Heart left ventricle (tissue), 16 donors: ENCODE measurements at regions not wholly inside any gene's neighbourhood (a gene's known extent, or its start where the extent isn't known, plus 50 kb on each side); places are given as distances from the start of the nearest gene placed in this dataset.

ENCODE experiments used
- ATAC-seq, 4 donors: fragments of 200-7000 bp; cut with Tn5 transposase; one replicate each; pipeline ENCODE4 v1.9.1; 2020 to 2022; ENCODE audit warnings: moderate library complexity in 4 of 4, mild to moderate bottlenecking in 3 of 4, moderate number of reproducible peaks in 1 of 4
- DNase-seq, 5 donors: peaks; one replicate each; pipeline ENCODE4 v3.0.0-alpha.2; 2020
- H3K27ac ChIP-seq, 12 donors: fragments of 200-600 bp; sonication (generic) in 4 of 12; one replicate each; pipeline versions ENCODE4 v1.5.0 to v1.8.0; 2016 to 2022; ENCODE audit warnings: mild to moderate bottlenecking in 2 of 12
- H3K27me3 ChIP-seq, 9 donors: fragments of 200-600 bp; sonication (generic) in 2 of 9; one replicate each; pipeline versions ENCODE4 v1.5.1 to v1.8.0; 2016 to 2022; ENCODE audit warnings: mild to moderate bottlenecking in 3 of 9
- H3K36me3 ChIP-seq, 9 donors: fragments of 200-600 bp; sonication (generic) in 2 of 9; one replicate each; pipeline versions ENCODE4 v1.5.0 to v1.8.0; 2018 to 2022; ENCODE audit warnings: mild to moderate bottlenecking in 2 of 9
- H3K4me1 ChIP-seq, 12 donors: fragments of 200-600 bp; sonication (generic) in 4 of 12; one replicate each; pipeline versions ENCODE4 v1.5.0 to v1.8.0; 2016 to 2022; ENCODE audit warnings: mild to moderate bottlenecking in 3 of 12
- H3K4me3 ChIP-seq, 12 donors: fragments of 200-600 bp; sonication (generic) in 4 of 12; one replicate each; pipeline versions ENCODE4 v1.5.0 to v1.8.0; 2017 to 2022; ENCODE audit warnings: mild to moderate bottlenecking in 9 of 12, moderate library complexity in 4 of 12
- H3K9me3 ChIP-seq, 12 donors: fragments of 200-600 bp; sonication (generic) in 4 of 12; one replicate each; pipeline versions ENCODE4 v1.5.0 to v1.8.0; 2016 to 2022; ENCODE audit warnings: mild to moderate bottlenecking in 1 of 12
- POLR2A ChIP-seq, 2 donors: fragments of 450-650 bp; IDR thresholded peaks; one replicate each; pipeline ENCODE4 v1.6.1; 2017; ENCODE audit warnings: antibody characterized with exemption in 2 of 2, mild to moderate bottlenecking in 2 of 2, moderate library complexity in 2 of 2
- WGBS, 4 donors: extraction: QIAGEN DNeasy Blood & Tissue Kit in 2 of 4; methylation state at CpG; one replicate each; pipeline versions ENCODE4 v1.1.5 to v1.1.7; 2013 to 2018; 5-methylcytosine and 5-hydroxymethylcytosine counted together
- intact Hi-C, 10 donors: fragments of 100-400 bp; cut with DNase I; formaldehyde crosslinking; loops; one replicate each; pipeline versions ENCODE4 v1.11.1 to v1.14.2; 2022
- TF ChIP-seq, protein P1 (sequence below), 12 donors: fragments of 200-600 bp; sonication (generic) in 4 of 12; IDR thresholded peaks; one replicate each; pipeline versions ENCODE4 v1.5.0 to v1.8.0; 2018 to 2022; ENCODE audit warnings: antibody characterized with exemption in 12 of 12, mild to moderate bottlenecking in 5 of 12
- donor health status: ischemic (EF 13 %, LVEDD 7.1; RV severe dilation, severe dysfunction).
- donor health status: healthy with polysubstance abuse.
- donor health status: DM: no; HTN: yes; CAD: no.
- donor health status: DM: no; HTN: no; CAD: no.
- donor health status: ischemic (EF 25% LVEDD 6.9; RV normal size, moderate dysfunction).
- donor health status: ischemic (EF 25% LVEDD 5.7; RV mildly dilated, moderate dysfunction).
- donor health status: healthy.
- donor health status: DM: yes; HTN: yes; CAD: no.
- donor health status: ischemic (EF 35%, LVEDD 5.7; RV mildly dilated, moderate dysfunction).
- donor health status: nonischemic (EF 11% LVEDD 7.7; RV severe dilation, severe dysfunction).
- donor health status: DM: yes; HTN: yes; CAD: no.
- donor health status: PGD.
- donor health status: ischemic (EF 29% LVEDD 5.4; RV normal size, mild dysfunction).
- donor health status: nonischemic (EF 23%, LVEDD 6.1; RV moderate dilation, normal function).

DNA sequence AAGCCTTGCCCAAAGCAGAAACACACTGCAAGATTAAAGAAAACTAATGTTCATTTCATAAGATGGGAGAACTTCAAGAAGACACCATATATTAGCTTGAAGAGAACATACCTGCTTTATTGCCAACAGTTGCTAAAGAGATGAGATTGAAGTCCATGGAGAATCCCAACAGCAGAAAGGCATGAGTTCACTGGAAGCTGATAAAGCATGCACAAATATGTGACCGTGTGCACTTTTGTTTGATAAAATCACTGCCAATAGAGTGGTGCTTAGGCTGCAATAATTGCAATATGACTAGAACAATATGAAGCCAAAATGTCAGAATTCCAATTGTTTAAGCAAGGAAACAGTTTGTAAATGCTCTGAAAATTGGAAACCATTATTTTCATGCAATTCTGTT is 125.9 kb upstream of the PPARGC1A start:
- Histone ChIP-seq H3K36me3 (no peaks in the 10 kb centered on the region), H3K4me1 (no peaks in the 10 kb centered on the region), H3K9me3 (no peaks in the 10 kb centered on the region), H3K27me3 (no peaks in the 10 kb centered on the region), H3K4me3 (no peak overlapping the region), H3K27ac (no peak overlapping the region)
- ATAC-seq (no peak), DNase-seq (no peak)
- TF ChIP-seq, protein P1, sequence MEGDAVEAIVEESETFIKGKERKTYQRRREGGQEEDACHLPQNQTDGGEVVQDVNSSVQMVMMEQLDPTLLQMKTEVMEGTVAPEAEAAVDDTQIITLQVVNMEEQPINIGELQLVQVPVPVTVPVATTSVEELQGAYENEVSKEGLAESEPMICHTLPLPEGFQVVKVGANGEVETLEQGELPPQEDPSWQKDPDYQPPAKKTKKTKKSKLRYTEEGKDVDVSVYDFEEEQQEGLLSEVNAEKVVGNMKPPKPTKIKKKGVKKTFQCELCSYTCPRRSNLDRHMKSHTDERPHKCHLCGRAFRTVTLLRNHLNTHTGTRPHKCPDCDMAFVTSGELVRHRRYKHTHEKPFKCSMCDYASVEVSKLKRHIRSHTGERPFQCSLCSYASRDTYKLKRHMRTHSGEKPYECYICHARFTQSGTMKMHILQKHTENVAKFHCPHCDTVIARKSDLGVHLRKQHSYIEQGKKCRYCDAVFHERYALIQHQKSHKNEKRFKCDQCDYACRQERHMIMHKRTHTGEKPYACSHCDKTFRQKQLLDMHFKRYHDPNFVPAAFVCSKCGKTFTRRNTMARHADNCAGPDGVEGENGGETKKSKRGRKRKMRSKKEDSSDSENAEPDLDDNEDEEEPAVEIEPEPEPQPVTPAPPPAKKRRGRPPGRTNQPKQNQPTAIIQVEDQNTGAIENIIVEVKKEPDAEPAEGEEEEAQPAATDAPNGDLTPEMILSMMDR (IDR thresholded peaks at IDR 0.05): no peak
- no peak for TF ChIP-seq POLR2A (IDR thresholded peaks at IDR 0.05)
- intact Hi-C loops: no loop called here
- WGBS, 4 donors: 69 to 81% (median 77%) methylated on average over 1 of the region's 1 CpG

DNA sequence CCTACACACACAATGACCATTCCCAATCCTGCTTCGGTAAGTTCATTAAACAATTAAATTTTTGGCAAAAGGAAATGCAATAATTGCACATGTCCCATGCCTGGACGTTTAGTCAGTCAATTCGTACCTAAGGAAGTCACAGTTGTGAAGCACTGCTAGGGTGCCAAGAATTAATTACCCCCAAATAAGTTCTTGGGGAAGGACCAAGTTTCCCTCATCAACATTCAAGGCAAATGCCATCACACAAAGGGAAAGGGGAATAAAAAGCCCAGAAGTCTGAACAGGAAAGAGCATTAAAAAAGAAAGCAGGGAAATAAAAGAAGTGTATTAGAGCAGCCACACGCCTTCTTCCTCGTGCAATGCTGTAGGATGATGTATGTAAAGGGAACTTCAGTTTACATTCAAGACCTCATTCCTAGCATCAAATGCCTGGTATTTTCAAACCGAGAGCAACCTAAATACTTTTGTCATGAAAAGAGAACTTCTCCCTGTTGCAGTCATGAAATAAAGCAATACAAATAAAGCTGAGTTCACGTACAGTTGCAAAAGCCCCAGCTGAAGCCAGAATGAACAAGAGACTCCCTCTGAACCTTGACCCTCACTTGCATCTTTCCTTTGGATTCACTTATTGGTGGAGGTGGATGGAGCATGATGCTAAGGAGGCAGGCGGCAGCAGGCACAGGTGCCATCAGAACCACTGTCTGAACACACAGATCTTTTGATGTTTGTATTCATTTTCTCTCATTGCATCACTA is 124.0 kb upstream of the PPARGC1A start:
- Histone ChIP-seq H3K27me3 (no peaks in the 10 kb centered on the region), H3K36me3 (no peaks in the 10 kb centered on the region), H3K4me3 (no peak overlapping the region), H3K9me3 (no peaks in the 10 kb centered on the region), H3K27ac (no peak overlapping the region), H3K4me1 (no peaks in the 10 kb centered on the region)
- intact Hi-C loops: no loop called here
- ATAC-seq: no peak
- DNase-seq: no peak
- 71 to 77% (median 75%) methylated on average over 8 of the region's 8 CpGs for WGBS, 4 donors
- TF ChIP-seq POLR2A (IDR thresholded peaks at IDR 0.05): no peak
- TF ChIP-seq, protein P1 (IDR thresholded peaks at IDR 0.05): no peak

DNA sequence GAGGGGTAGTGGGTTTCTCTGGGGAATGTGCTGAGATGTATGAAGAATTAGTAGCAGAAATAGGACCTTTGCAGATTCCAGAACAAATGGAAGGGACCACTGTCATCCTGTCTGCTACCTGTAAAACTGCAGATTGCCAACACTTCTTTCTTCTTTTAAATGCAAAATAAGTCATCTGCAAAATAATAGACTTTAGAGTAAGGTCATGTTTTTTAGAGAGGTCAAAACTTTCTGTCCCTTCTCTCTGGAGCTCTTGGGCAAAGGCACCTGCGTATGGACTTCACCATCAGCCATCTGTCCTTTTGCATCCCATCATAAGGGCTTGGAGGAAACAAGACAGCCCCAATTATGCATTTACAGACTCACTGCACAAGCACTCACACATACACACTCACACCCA is 121.1 kb upstream of the PPARGC1A start:
- Histone ChIP-seq H3K4me1 (no peaks in the 10 kb centered on the region), H3K27me3 (no peaks in the 10 kb centered on the region), H3K36me3 (no peaks in the 10 kb centered on the region), H3K27ac (no peak overlapping the region), H3K4me3 (no peak overlapping the region), H3K9me3 (no peaks in the 10 kb centered on the region)
- DNase-seq: no peak
- intact Hi-C loops: no loop called here
- TF ChIP-seq POLR2A (IDR thresholded peaks at IDR 0.05): no peak
- TF ChIP-seq, protein P1 (IDR thresholded peaks at IDR 0.05): no peak
- WGBS, 4 donors: 66 to 84% (median 78%) methylated on average over 1 of the region's 1 CpG
- ATAC-seq: no peak

DNA sequence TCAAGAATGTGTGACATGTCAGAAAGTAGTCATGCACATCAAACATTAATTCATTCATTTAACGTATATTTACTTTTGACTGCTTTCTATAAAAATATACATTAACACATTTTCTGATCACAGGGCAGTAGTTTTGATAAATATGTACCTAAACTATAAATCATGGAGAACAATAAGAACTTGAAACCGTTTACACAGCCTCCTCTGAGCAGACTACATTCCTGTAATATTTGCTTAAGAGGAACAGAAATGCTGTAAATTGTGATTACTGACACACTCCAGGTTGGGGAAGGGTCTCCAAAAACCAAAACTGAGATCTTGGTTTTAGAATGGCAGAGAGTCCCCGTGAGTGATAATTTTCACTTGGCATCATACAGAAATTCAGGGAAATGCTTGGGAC is 120.7 kb upstream of the PPARGC1A start:
- Histone ChIP-seq H3K27ac (no peak overlapping the region), H3K27me3 (no peaks in the 10 kb centered on the region), H3K36me3 (no peaks in the 10 kb centered on the region), H3K4me3 (no peak overlapping the region), H3K4me1 (no peaks in the 10 kb centered on the region), H3K9me3 (no peaks in the 10 kb centered on the region)
- intact Hi-C loops: no loop called here
- 43 to 76% (median 57%) methylated on average over 3 of the region's 3 CpGs for WGBS, 4 donors
- TF ChIP-seq, protein P1 (IDR thresholded peaks at IDR 0.05): no peak
- TF ChIP-seq POLR2A (IDR thresholded peaks at IDR 0.05): no peak
- DNase-seq (no peak), ATAC-seq (no peak)
